SK-N-SH treated with all-trans-retinoic acid at 6 μM for 48 hours (cell line): ENCODE measurements at regions not wholly inside any gene's neighbourhood (a gene's known extent, or its start where the extent isn't known, plus 50 kb on each side); places are given as distances from the start of the nearest gene placed in this dataset.

Experiments
- ATAC-seq: fragments of 200-7000 bp; cut with Tn5 transposase; 3 replicates; pipeline ENCODE4 v1.9.1; 2020; ENCODE audit warnings: mild to moderate bottlenecking, moderate library complexity
- ARNTL ChIP-seq: fragments of 450-650 bp; formaldehyde crosslinking; IDR thresholded peaks from 2 replicates; pipeline ENCODE4 v1.5.0; 2020; ENCODE audit warnings: low read depth, mild to moderate bottlenecking, moderate library complexity, borderline replicate concordance
- BACH2 ChIP-seq: fragments of 250-450 bp; sonication (Bioruptor Pico); IDR thresholded peaks from 2 replicates; pipeline ENCODE4 v1.9.0; 2021; ENCODE audit warnings: mild to moderate bottlenecking, borderline replicate concordance
- CSDC2 ChIP-seq: fragments of 250-450 bp; sonication (Bioruptor Pico); IDR thresholded peaks from 2 replicates; pipeline ENCODE4 v1.5.0; 2020; ENCODE audit warnings: mild to moderate bottlenecking, moderate library complexity
- ESRRG ChIP-seq: fragments of 250-450 bp; sonication (Bioruptor Pico); IDR thresholded peaks from 2 replicates; pipeline ENCODE4 v1.6.1; 2021; ENCODE audit warnings: mild to moderate bottlenecking
- GLIS3 ChIP-seq: fragments of 250-450 bp; sonication (Bioruptor Pico); IDR thresholded peaks from 2 replicates; pipeline ENCODE4 v1.5.0; 2020; ENCODE audit warnings: mild to moderate bottlenecking, moderate library complexity
- ISL1 ChIP-seq: fragments of 250-450 bp; sonication (Bioruptor Pico); IDR thresholded peaks from 2 replicates; pipeline ENCODE4 v2.1.2; 2022; ENCODE audit warnings: mild to moderate bottlenecking, moderate library complexity
- OSR1 ChIP-seq: fragments of 250-450 bp; sonication (Bioruptor Pico); IDR thresholded peaks from 2 replicates; pipeline ENCODE4 v1.8.0; 2022; ENCODE audit warnings: moderate library complexity, mild to moderate bottlenecking, inconsistent platforms
- PPARA ChIP-seq: fragments of 250-450 bp; sonication (Bioruptor Pico); IDR thresholded peaks from 2 replicates; pipeline ENCODE4 v1.5.0; 2020; ENCODE audit warnings: mild to moderate bottlenecking, borderline replicate concordance
- RARB ChIP-seq: fragments of 250-450 bp; sonication (Bioruptor Pico); IDR thresholded peaks from 2 replicates; pipeline ENCODE4 v1.8.0; 2021; ENCODE audit warnings: mild to moderate bottlenecking, moderate library complexity
- SNAI2 ChIP-seq: fragments of 250-450 bp; sonication (Bioruptor Pico); IDR thresholded peaks from 2 replicates; pipeline ENCODE4 v1.5.0; 2020; ENCODE audit warnings: mild to moderate bottlenecking, moderate library complexity
- TCF4 ChIP-seq: fragments of 250-450 bp; sonication (Bioruptor Pico); IDR thresholded peaks from 2 replicates; pipeline ENCODE4 v1.8.0; 2021; ENCODE audit warnings: mild to moderate bottlenecking, moderate library complexity, borderline replicate concordance
- TOX ChIP-seq: fragments of 250-450 bp; sonication (Bioruptor Pico); IDR thresholded peaks from 2 replicates; pipeline ENCODE4 v1.8.0; 2021; ENCODE audit warnings: mild to moderate bottlenecking, moderate library complexity, borderline replicate concordance
- ZC3H10 ChIP-seq: fragments of 250-450 bp; sonication (Bioruptor Pico); IDR thresholded peaks from 2 replicates; pipeline ENCODE4 v1.5.1; 2021; ENCODE audit warnings: mild to moderate bottlenecking, moderate library complexity
- ZFP3 ChIP-seq: fragments of 250-450 bp; sonication (Bioruptor Pico); IDR thresholded peaks from 2 replicates; pipeline ENCODE4 v1.5.0; 2020; ENCODE audit warnings: mild to moderate bottlenecking, moderate library complexity
- ZNF565 ChIP-seq: fragments of 450-650 bp; formaldehyde crosslinking; conservative IDR thresholded peaks from 2 replicates; pipeline ENCODE4 v1.5.0; 2020; ENCODE audit warnings: low read depth, mild to moderate bottlenecking, moderate library complexity
- ZNF70 ChIP-seq: fragments of 450-650 bp; formaldehyde crosslinking; IDR thresholded peaks from 2 replicates; pipeline ENCODE4 v1.5.0; 2020; ENCODE audit warnings: mild to moderate bottlenecking, moderate library complexity
- ZNF8 ChIP-seq: fragments of 450-650 bp; formaldehyde crosslinking; IDR thresholded peaks from 2 replicates; pipeline ENCODE4 v1.5.0; 2020; ENCODE audit warnings: mild to moderate bottlenecking, moderate library complexity
- TF ChIP-seq, protein P1 (sequence below): fragments of 250-450 bp; sonication (Bioruptor Pico); IDR thresholded peaks from 2 replicates; pipeline ENCODE4 v1.5.0; 2020; ENCODE audit warnings: mild to moderate bottlenecking, moderate library complexity
- TF ChIP-seq, protein P2 (sequence below): fragments of 250-450 bp; sonication (Bioruptor Pico); IDR thresholded peaks from 2 replicates; pipeline ENCODE4 v1.8.0; 2020; ENCODE audit warnings: mild to moderate bottlenecking, moderate library complexity, borderline replicate concordance
- TF ChIP-seq, protein P3 (sequence below): fragments of 250-450 bp; sonication (Bioruptor Pico); IDR thresholded peaks from 2 replicates; pipeline ENCODE4 v1.5.1; 2021; ENCODE audit warnings: mild to moderate bottlenecking, moderate library complexity
- TF ChIP-seq, protein P4 (sequence below): fragments of 250-450 bp; sonication (Bioruptor Pico); IDR thresholded peaks from 2 replicates; pipeline ENCODE4 v1.5.1; 2020; ENCODE audit warnings: low read depth, mild to moderate bottlenecking, moderate library complexity

DNA sequence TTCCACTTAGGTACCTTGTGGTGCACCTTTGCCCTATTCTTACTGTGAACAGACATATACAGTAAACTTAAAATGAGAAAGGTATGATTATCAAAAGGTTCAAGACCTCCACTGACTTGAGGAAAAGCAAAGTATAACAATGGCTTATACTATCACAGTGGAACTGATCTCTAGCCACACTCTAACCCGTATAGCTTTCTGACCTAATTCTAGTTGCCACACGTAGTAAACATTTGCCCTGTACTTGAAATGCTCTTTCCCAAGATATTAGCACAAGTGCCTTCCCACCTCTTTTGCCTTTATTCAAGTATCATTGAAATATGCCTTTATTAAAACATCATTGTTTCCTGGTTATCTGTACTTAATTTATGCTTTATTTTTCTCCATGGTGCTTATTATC lies 250.4 kb upstream of the PPFIA2 start:
- ATAC-seq = no peak
- TF ChIP-seq ZNF8 (CRISPR knock-in tag) (no peak), ARNTL (no peak), ISL1 (CRISPR knock-in tag) (no peak), ZC3H10 (no peak), ZNF565 (CRISPR knock-in tag) (no peak), SNAI2 (CRISPR knock-in tag) (no peak), ESRRG (no peak), CSDC2 (CRISPR knock-in tag) (no peak), TOX (no peak), TCF4 (CRISPR knock-in tag) (no peak), GLIS3 (no peak), PPARA (no peak), ZNF70 (CRISPR knock-in tag) (no peak)
- TF ChIP-seq, protein P1, sequence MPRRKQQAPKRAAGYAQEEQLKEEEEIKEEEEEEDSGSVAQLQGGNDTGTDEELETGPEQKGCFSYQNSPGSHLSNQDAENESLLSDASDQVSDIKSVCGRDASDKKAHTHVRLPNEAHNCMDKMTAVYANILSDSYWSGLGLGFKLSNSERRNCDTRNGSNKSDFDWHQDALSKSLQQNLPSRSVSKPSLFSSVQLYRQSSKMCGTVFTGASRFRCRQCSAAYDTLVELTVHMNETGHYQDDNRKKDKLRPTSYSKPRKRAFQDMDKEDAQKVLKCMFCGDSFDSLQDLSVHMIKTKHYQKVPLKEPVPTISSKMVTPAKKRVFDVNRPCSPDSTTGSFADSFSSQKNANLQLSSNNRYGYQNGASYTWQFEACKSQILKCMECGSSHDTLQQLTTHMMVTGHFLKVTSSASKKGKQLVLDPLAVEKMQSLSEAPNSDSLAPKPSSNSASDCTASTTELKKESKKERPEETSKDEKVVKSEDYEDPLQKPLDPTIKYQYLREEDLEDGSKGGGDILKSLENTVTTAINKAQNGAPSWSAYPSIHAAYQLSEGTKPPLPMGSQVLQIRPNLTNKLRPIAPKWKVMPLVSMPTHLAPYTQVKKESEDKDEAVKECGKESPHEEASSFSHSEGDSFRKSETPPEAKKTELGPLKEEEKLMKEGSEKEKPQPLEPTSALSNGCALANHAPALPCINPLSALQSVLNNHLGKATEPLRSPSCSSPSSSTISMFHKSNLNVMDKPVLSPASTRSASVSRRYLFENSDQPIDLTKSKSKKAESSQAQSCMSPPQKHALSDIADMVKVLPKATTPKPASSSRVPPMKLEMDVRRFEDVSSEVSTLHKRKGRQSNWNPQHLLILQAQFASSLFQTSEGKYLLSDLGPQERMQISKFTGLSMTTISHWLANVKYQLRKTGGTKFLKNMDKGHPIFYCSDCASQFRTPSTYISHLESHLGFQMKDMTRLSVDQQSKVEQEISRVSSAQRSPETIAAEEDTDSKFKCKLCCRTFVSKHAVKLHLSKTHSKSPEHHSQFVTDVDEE (CRISPR knock-in tag) = no peak
- TF ChIP-seq, protein P2, sequence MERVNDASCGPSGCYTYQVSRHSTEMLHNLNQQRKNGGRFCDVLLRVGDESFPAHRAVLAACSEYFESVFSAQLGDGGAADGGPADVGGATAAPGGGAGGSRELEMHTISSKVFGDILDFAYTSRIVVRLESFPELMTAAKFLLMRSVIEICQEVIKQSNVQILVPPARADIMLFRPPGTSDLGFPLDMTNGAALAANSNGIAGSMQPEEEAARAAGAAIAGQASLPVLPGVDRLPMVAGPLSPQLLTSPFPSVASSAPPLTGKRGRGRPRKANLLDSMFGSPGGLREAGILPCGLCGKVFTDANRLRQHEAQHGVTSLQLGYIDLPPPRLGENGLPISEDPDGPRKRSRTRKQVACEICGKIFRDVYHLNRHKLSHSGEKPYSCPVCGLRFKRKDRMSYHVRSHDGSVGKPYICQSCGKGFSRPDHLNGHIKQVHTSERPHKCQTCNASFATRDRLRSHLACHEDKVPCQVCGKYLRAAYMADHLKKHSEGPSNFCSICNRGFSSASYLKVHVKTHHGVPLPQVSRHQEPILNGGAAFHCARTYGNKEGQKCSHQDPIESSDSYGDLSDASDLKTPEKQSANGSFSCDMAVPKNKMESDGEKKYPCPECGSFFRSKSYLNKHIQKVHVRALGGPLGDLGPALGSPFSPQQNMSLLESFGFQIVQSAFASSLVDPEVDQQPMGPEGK (CRISPR knock-in tag) = no peak
- TF ChIP-seq, protein P3, sequence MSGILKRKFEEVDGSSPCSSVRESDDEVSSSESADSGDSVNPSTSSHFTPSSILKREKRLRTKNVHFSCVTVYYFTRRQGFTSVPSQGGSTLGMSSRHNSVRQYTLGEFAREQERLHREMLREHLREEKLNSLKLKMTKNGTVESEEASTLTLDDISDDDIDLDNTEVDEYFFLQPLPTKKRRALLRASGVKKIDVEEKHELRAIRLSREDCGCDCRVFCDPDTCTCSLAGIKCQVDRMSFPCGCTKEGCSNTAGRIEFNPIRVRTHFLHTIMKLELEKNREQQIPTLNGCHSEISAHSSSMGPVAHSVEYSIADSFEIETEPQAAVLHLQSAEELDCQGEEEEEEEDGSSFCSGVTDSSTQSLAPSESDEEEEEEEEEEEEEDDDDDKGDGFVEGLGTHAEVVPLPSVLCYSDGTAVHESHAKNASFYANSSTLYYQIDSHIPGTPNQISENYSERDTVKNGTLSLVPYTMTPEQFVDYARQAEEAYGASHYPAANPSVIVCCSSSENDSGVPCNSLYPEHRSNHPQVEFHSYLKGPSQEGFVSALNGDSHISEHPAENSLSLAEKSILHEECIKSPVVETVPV (CRISPR knock-in tag) = no peak
- TF ChIP-seq, all 23 proteins: peak for 0

DNA sequence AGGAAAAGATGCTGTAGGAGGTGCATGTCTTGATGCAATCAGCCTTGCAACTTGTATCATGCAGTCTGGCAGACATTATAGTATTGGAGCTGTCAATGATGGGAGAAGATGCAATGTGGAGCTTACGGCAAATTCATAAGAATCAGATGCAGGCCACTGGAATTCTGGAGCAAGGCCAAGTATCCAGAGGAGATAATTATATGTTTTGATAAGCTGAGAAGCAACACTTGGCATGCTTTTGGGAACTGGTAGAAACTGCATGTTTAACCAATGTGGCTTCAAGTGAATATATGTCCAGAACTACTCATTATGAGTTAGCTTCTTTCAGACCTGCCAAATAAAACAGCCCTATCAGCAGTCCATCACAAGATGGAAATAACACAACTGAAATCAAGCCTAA lies 249.1 kb upstream of the PPFIA2 start:
- TF ChIP-seq, protein P4, sequence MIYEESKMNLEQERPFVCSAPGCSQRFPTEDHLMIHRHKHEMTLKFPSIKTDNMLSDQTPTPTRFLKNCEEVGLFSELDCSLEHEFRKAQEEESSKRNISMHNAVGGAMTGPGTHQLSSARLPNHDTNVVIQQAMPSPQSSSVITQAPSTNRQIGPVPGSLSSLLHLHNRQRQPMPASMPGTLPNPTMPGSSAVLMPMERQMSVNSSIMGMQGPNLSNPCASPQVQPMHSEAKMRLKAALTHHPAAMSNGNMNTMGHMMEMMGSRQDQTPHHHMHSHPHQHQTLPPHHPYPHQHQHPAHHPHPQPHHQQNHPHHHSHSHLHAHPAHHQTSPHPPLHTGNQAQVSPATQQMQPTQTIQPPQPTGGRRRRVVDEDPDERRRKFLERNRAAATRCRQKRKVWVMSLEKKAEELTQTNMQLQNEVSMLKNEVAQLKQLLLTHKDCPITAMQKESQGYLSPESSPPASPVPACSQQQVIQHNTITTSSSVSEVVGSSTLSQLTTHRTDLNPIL (CRISPR knock-in tag) = no peak
- TF ChIP-seq, all 23 proteins: peak for 0
- no peak for ATAC-seq

DNA sequence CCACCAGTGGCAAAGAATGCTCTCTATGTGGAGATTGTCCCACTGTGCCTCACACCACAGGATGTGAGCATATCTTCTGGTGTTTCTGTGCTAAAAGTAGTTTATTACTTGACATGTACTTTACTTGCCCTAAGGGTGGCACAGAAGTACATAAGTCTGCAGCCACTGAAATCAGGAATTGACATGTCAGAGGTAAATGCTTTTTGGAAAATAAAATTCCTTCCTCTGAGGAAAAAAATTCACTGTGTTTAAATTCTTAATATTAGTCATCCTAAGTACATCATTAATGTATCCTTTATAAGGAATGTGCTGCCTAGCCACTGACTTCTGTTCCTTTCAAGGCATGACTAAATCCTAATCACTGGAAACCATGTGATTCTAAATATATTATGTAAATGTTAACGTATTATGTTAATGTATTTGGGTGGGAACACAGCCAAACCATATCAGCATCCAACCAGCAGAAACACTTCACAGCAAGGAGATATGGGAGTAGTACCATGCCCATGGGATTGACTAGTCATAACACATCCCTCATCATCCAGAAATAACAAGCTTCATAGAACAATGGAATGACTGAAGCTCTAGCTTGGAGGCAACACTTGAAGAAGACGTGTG lies 239.7 kb upstream of the PPFIA2 start:
- TF ChIP-seq, protein P3 (CRISPR knock-in tag) = no peak
- TF ChIP-seq, protein P4 (CRISPR knock-in tag) = no peak
- TF ChIP-seq GLIS3 = no peak
- TF ChIP-seq CSDC2 (CRISPR knock-in tag) = no peak
- no peak for TF ChIP-seq PPARA
- no peak for TF ChIP-seq ZNF565 (CRISPR knock-in tag)
- no peak for ATAC-seq

DNA sequence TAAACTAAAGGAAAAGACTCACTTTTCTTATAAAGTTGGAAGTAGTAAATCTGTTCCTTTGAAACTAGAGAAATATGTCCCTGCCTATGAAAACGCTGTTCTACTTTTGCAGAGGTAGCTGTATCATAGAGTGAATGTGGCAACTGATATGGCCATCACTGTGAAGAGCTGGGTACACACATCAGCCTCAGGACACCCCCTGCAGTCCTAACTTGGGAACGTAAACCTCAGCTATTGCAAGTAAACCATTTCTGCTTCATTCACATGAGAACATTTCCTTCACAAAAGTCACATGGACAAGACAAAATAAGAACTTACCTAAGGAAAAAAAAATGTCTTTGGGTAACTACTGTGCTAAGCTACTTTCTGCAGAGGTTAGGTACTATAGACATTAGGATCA lies 233.3 kb upstream of the PPFIA2 start:
- no peak for ATAC-seq
- TF ChIP-seq ISL1 (CRISPR knock-in tag) = no peak
- no peak for TF ChIP-seq PPARA
- TF ChIP-seq, protein P3 (CRISPR knock-in tag) = no peak
- no peak for TF ChIP-seq ZFP3 (CRISPR knock-in tag)
- TF ChIP-seq RARB (CRISPR knock-in tag) = no peak
- no peak for TF ChIP-seq BACH2
- TF ChIP-seq, protein P4 (CRISPR knock-in tag) = no peak
- no peak for TF ChIP-seq OSR1
- no peak for TF ChIP-seq GLIS3
- TF ChIP-seq ZNF8 (CRISPR knock-in tag) = no peak
- no peak for TF ChIP-seq TOX
- TF ChIP-seq ZNF70 (CRISPR knock-in tag) = no peak
- TF ChIP-seq CSDC2 (CRISPR knock-in tag) = no peak
- TF ChIP-seq ZC3H10 = no peak
